ENCODE measurements at regions not wholly inside any gene's neighbourhood (a gene's known extent, or its start where the extent isn't known, plus 50 kb on each side); places are given as distances from the start of the nearest gene placed in this dataset.

GRCh38 chr10:128541926-128542475 lies 415.8 kb upstream of the MKI67 start:
- no peak overlapping the region for H3K27ac ChIP-seq (ENCODE audit: low read depth, low read length)
- H3K9ac ChIP-seq (ENCODE audit: low read length) = no peak overlapping the region
- no peak overlapping the region for H3K4me3 ChIP-seq (ENCODE audit: low read length)
- no peaks in the 10 kb centered on the region for H3K36me3 ChIP-seq (ENCODE audit: control insufficient read depth, insufficient read depth, low read length)
- H3K27me3 ChIP-seq (ENCODE audit: control insufficient read depth, insufficient read depth, low read length) = no peaks in the 10 kb centered on the region
- peaks cover 2% of the 10 kb centered on the region for H3K4me1 ChIP-seq (ENCODE audit: control insufficient read depth, insufficient read depth, low read length)

DNA sequence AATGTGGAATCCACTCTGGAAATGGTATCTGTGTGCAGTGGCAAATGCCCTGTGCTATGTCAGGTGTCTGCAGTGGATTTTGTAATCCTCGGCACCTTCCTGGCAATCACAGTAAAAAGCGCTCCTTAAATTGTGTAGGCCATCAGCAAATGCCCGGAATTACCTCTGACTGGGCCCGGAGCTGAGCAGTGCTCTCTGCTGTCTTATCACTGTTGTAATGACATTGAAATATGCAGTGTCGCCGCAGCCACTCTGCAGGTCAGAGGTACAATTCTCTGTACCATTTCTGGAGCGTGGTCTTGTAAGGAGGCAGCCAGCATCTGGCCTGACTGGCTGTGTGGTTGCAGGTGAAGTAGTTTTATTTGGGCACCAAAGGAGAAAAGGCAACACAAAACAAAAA lies 416.4 kb upstream of the MKI67 start:
- Histone ChIP-seq H3K4me3 (ENCODE audit: low read length) (no peak overlapping the region), H3K4me1 (ENCODE audit: control insufficient read depth, insufficient read depth, low read length) (peaks cover 2% of the 10 kb centered on the region), H3K27me3 (ENCODE audit: control insufficient read depth, insufficient read depth, low read length) (no peaks in the 10 kb centered on the region), H3K27ac (ENCODE audit: low read depth, low read length) (no peak overlapping the region), H3K36me3 (ENCODE audit: control insufficient read depth, insufficient read depth, low read length) (no peaks in the 10 kb centered on the region), H3K9ac (ENCODE audit: low read length) (no peak overlapping the region)

- H3K4me3 ChIP-seq (ENCODE audit: low read length) = no peak overlapping the region
- peaks cover 2% of the 10 kb centered on the region for H3K4me1 ChIP-seq (ENCODE audit: control insufficient read depth, insufficient read depth, low read length)
- no peaks in the 10 kb centered on the region for H3K36me3 ChIP-seq (ENCODE audit: control insufficient read depth, insufficient read depth, low read length)
- no peak overlapping the region for H3K27ac ChIP-seq (ENCODE audit: low read depth, low read length)
- no peaks in the 10 kb centered on the region for H3K27me3 ChIP-seq (ENCODE audit: control insufficient read depth, insufficient read depth, low read length)
- no peak overlapping the region for H3K9ac ChIP-seq (ENCODE audit: low read length)
Observed at GRCh38 chr10:128543151-128543550, 416.9 kb upstream of the MKI67 start.

DNA sequence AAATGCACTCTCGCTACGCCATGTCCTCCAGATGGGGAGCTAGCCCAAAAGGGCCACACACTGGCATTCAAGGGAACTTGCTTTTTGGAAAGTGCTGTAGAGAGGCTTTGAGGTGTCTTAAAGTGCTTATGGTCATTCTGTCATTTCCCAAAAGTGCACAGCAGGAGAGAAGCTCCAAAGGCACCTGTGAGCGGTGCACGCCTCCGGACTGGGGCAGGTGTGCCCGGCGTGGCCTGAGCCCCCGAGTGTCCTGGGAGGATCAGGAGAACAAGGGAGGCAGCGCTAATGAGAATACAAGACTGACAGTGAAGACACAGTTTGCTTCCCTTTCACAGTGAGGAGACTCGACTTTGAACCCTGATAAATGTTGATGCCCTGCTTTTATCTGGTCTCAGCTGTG lies 419.0 kb upstream of the MKI67 start:
- no peaks in the 10 kb centered on the region for H3K27me3 ChIP-seq (ENCODE audit: control insufficient read depth, insufficient read depth, low read length)
- H3K27ac ChIP-seq (ENCODE audit: low read depth, low read length) = no peak overlapping the region
- no peak overlapping the region for H3K9ac ChIP-seq (ENCODE audit: low read length)
- H3K4me3 ChIP-seq (ENCODE audit: low read length) = no peak overlapping the region
- H3K4me1 ChIP-seq (ENCODE audit: control insufficient read depth, insufficient read depth, low read length) = peaks cover 2% of the 10 kb centered on the region
- H3K36me3 ChIP-seq (ENCODE audit: control insufficient read depth, insufficient read depth, low read length) = no peaks in the 10 kb centered on the region

GRCh38 chr10:128546651-128547165 lies 420.5 kb upstream of the MKI67 start:
- Histone ChIP-seq H3K4me1 (ENCODE audit: control insufficient read depth, insufficient read depth, low read length) (peaks cover 1% of the 10 kb centered on the region), H3K27me3 (ENCODE audit: control insufficient read depth, insufficient read depth, low read length) (no peaks in the 10 kb centered on the region), H3K4me3 (ENCODE audit: low read length) (no peak overlapping the region), H3K36me3 (ENCODE audit: control insufficient read depth, insufficient read depth, low read length) (no peaks in the 10 kb centered on the region), H3K27ac (ENCODE audit: low read depth, low read length) (no peak overlapping the region), H3K9ac (ENCODE audit: low read length) (no peak overlapping the region)

DNA sequence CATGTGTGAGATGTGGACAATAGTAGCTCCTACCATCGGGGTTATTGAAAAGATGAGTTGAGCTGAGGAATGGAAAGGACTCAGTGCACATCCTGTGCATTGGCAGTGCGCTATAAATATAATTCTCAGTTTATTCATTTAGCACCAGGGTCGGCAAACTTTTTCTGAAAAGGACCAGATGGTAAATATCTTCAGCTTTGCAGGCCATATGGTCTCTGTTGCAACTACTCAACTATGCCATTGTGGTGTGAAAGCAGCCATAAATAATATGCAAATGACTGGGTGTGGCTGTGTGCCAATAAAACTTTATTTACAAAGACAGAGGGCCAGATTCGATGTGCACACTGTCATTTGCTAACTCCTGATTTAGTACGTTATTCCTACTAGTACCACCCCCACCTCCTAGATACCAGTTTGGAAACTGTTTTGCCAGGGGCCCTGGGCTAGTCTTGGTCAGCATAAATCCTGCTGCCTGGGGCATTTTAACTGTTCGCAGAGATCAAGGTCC lies 422.9 kb upstream of the MKI67 start:
- Histone ChIP-seq H3K9ac (ENCODE audit: low read length) (no peak overlapping the region), H3K4me1 (ENCODE audit: control insufficient read depth, insufficient read depth, low read length) (no peaks in the 10 kb centered on the region), H3K4me3 (ENCODE audit: low read length) (no peak overlapping the region), H3K36me3 (ENCODE audit: control insufficient read depth, insufficient read depth, low read length) (no peaks in the 10 kb centered on the region), H3K27me3 (ENCODE audit: control insufficient read depth, insufficient read depth, low read length) (no peaks in the 10 kb centered on the region), H3K27ac (ENCODE audit: low read depth, low read length) (no peak overlapping the region)

DNA sequence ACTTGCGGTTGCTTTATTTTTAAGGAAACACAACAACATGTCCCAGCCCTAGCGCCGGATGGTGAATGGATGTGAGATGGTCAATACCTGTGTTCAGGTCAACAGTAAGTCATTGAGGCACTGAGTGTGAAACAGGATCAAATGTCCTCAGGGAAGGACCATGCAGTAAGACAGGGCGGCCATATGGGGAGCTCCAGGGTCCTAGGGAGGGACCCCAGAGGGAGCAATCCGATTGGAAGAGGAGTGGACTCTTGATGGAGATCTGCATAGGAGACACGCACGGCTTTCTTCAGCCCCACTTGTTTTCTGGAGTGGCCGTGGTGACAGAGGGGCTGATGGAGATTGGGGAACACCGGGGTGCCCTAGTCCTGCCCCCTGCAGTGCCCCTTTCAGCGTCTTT lies 423.8 kb upstream of the MKI67 start:
- Histone ChIP-seq H3K27me3 (ENCODE audit: control insufficient read depth, insufficient read depth, low read length) (no peaks in the 10 kb centered on the region), H3K9ac (ENCODE audit: low read length) (no peak overlapping the region), H3K4me1 (ENCODE audit: control insufficient read depth, insufficient read depth, low read length) (no peaks in the 10 kb centered on the region), H3K27ac (ENCODE audit: low read depth, low read length) (no peak overlapping the region), H3K4me3 (ENCODE audit: low read length) (no peak overlapping the region), H3K36me3 (ENCODE audit: control insufficient read depth, insufficient read depth, low read length) (no peaks in the 10 kb centered on the region)

GRCh38 chr10:128551475-128551874 lies 425.3 kb upstream of the MKI67 start:
- Histone ChIP-seq H3K27ac (ENCODE audit: low read depth, low read length) (no peak overlapping the region), H3K36me3 (ENCODE audit: control insufficient read depth, insufficient read depth, low read length) (no peaks in the 10 kb centered on the region), H3K9ac (ENCODE audit: low read length) (no peak overlapping the region), H3K27me3 (ENCODE audit: control insufficient read depth, insufficient read depth, low read length) (no peaks in the 10 kb centered on the region), H3K4me1 (ENCODE audit: control insufficient read depth, insufficient read depth, low read length) (no peaks in the 10 kb centered on the region), H3K4me3 (ENCODE audit: low read length) (no peak overlapping the region)

DNA sequence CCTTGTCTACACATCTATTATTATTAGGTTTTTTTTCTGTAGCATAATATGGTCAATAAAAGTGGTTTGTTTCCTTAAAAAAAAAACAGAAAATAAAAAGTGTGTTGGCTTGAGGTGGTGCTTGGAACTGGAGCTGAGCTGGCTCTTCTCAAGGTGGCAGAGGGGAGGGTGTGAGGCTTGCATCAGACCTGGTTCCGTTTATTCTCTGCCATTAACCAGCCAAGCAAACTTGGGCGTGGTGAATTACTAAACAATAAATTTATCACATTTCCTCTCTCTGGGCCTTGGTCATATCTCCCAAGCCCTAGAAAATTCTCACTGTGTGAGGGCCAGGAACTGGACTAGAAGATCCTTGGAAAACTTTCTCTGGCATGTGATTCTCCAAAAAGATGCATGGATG lies 427.5 kb upstream of the MKI67 start:
- no peak overlapping the region for H3K27ac ChIP-seq (ENCODE audit: low read depth, low read length)
- no peak overlapping the region for H3K9ac ChIP-seq (ENCODE audit: low read length)
- no peaks in the 10 kb centered on the region for H3K27me3 ChIP-seq (ENCODE audit: control insufficient read depth, insufficient read depth, low read length)
- no peaks in the 10 kb centered on the region for H3K36me3 ChIP-seq (ENCODE audit: control insufficient read depth, insufficient read depth, low read length)
- H3K4me1 ChIP-seq (ENCODE audit: control insufficient read depth, insufficient read depth, low read length) = no peaks in the 10 kb centered on the region
- H3K4me3 ChIP-seq (ENCODE audit: low read length) = no peak overlapping the region

GRCh38 chr10:128556182-128557110 lies 430.2 kb upstream of the MKI67 start:
- Histone ChIP-seq H3K9ac (ENCODE audit: low read length) (no peak overlapping the region), H3K4me1 (ENCODE audit: control insufficient read depth, insufficient read depth, low read length) (no peaks in the 10 kb centered on the region), H3K27me3 (ENCODE audit: control insufficient read depth, insufficient read depth, low read length) (no peaks in the 10 kb centered on the region), H3K36me3 (ENCODE audit: control insufficient read depth, insufficient read depth, low read length) (no peaks in the 10 kb centered on the region), H3K27ac (ENCODE audit: low read depth, low read length) (no peak overlapping the region), H3K4me3 (ENCODE audit: low read length) (no peak overlapping the region)

DNA sequence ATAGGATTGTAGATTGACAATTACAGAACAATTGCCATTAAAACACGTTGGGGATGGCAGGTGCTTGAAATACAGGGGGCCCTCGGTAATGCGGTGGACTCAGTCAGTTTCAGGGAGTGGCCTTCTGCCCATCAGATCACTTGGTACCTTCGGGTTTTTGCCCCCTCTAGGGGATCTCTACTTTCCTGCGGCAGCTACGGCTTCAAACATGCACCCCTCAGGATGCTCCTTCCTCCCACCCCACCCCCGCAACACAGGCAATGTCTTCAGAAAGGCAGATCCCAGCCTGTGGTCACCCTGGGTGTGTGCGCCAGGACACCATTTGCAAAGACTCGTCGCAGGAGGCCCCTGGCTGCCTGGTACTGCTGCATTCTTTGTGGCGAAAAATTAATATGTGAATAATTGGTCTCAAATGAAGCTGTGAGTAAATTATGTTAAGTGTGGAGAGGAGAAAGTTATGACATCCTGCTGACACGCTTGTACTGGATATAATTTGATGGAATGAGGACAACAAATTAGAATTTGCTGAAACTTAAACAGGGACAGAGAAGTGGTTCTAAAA lies 431.0 kb upstream of the MKI67 start:
- Histone ChIP-seq H3K27me3 (ENCODE audit: control insufficient read depth, insufficient read depth, low read length) (no peaks in the 10 kb centered on the region), H3K9ac (ENCODE audit: low read length) (no peak overlapping the region), H3K36me3 (ENCODE audit: control insufficient read depth, insufficient read depth, low read length) (no peaks in the 10 kb centered on the region), H3K4me1 (ENCODE audit: control insufficient read depth, insufficient read depth, low read length) (no peaks in the 10 kb centered on the region), H3K4me3 (ENCODE audit: low read length) (no peak overlapping the region), H3K27ac (ENCODE audit: low read depth, low read length) (no peak overlapping the region)

DNA sequence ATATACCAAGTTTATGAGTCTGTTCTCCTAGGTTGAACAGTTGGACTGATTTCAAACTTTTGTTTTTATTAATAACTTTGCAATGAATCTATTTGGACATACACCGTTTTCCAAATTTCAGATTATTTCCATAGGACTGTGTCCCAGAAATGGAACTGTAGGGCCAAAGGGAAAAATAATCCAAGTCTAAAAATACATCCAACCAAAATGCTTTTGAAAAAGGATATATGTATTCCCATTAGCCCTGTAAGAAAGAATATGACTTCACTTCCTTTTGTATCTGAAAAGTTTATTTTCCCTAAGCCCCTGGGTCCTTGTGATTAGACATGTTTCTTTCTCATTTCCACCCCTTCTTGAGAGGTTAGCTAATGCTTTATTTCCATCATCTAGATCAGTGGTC lies 434.2 kb upstream of the MKI67 start:
- Histone ChIP-seq H3K27me3 (ENCODE audit: control insufficient read depth, insufficient read depth, low read length) (no peaks in the 10 kb centered on the region), H3K4me1 (ENCODE audit: control insufficient read depth, insufficient read depth, low read length) (no peaks in the 10 kb centered on the region), H3K9ac (ENCODE audit: low read length) (no peak overlapping the region), H3K36me3 (ENCODE audit: control insufficient read depth, insufficient read depth, low read length) (no peaks in the 10 kb centered on the region), H3K27ac (ENCODE audit: low read depth, low read length) (no peak overlapping the region), H3K4me3 (ENCODE audit: low read length) (no peak overlapping the region)
